ENCODE measurements at regions not wholly inside any gene's neighbourhood (a gene's known extent, or its start where the extent isn't known, plus 50 kb on each side); places are given as distances from the start of the nearest gene placed in this dataset.

- no peaks in the 10 kb centered on the region for H3K27me3 ChIP-seq (ENCODE audit: insufficient read depth, poor library complexity, severe bottlenecking)
- DNase-seq (ENCODE audit: low spot score) (no peak), ATAC-seq (ENCODE audit: low read depth) (no peak)
- no peak overlapping the region for H3K27ac ChIP-seq (ENCODE audit: poor library complexity, severe bottlenecking)
- H3K4me1 ChIP-seq (ENCODE audit: insufficient read depth, poor library complexity, severe bottlenecking): no peaks in the 10 kb centered on the region
- no peak for TF ChIP-seq CTCF (IDR thresholded peaks at IDR 0.05; ENCODE audit: poor library complexity, severe bottlenecking)
- H3K9me3 ChIP-seq (ENCODE audit: severe bottlenecking): no peaks in the 10 kb centered on the region
- no peak overlapping the region for H3K4me3 ChIP-seq (ENCODE audit: severe bottlenecking)
- H3K36me3 ChIP-seq (ENCODE audit: low read depth): no peaks in the 10 kb centered on the region
Observed at GRCh38 chr4:38489011-38489861, 174.8 kb upstream of the KLF3 start.

GRCh38 chr4:38489924-38490639 lies 173.9 kb upstream of the KLF3 start:
- H3K27ac ChIP-seq (ENCODE audit: poor library complexity, severe bottlenecking): no peak overlapping the region
- no peak for DNase-seq (ENCODE audit: low spot score)

GRCh38 chr4:38490753-38491446 lies 173.1 kb upstream of the KLF3 start:
- H3K4me3 ChIP-seq (ENCODE audit: severe bottlenecking): no peak overlapping the region

More at GRCh38 chr4:38489924-38490639, 173.9 kb upstream of the KLF3 start:
- no peaks in the 10 kb centered on the region for H3K9me3 ChIP-seq (ENCODE audit: severe bottlenecking)
- H3K4me3 ChIP-seq (ENCODE audit: severe bottlenecking): no peak overlapping the region
- no peaks in the 10 kb centered on the region for H3K27me3 ChIP-seq (ENCODE audit: insufficient read depth, poor library complexity, severe bottlenecking)
- peak; percentile 54; the same call in 2 of the 3 replicates for ATAC-seq (ENCODE audit: low read depth)
- no peak for TF ChIP-seq CTCF (IDR thresholded peaks at IDR 0.05; ENCODE audit: poor library complexity, severe bottlenecking)
- no peaks in the 10 kb centered on the region for H3K36me3 ChIP-seq (ENCODE audit: low read depth)
- no peaks in the 10 kb centered on the region for H3K4me1 ChIP-seq (ENCODE audit: insufficient read depth, poor library complexity, severe bottlenecking)

GRCh38 chr4:38491854-38492478 lies 172.0 kb upstream of the KLF3 start:
- H3K36me3 ChIP-seq (ENCODE audit: low read depth): no peaks in the 10 kb centered on the region; the same call in 1 of the 2 replicates
- no peak overlapping the region for H3K4me3 ChIP-seq (ENCODE audit: severe bottlenecking)
- H3K9me3 ChIP-seq (ENCODE audit: severe bottlenecking): no peaks in the 10 kb centered on the region
- H3K4me1 ChIP-seq (ENCODE audit: insufficient read depth, poor library complexity, severe bottlenecking): no peaks in the 10 kb centered on the region
- ATAC-seq (ENCODE audit: low read depth) (no peak), DNase-seq (ENCODE audit: low spot score) (no peak)
- H3K27me3 ChIP-seq (ENCODE audit: insufficient read depth, poor library complexity, severe bottlenecking): no peaks in the 10 kb centered on the region
- H3K27ac ChIP-seq (ENCODE audit: poor library complexity, severe bottlenecking): no peak overlapping the region
- TF ChIP-seq CTCF (IDR thresholded peaks at IDR 0.05; ENCODE audit: poor library complexity, severe bottlenecking): no peak

More at GRCh38 chr4:38490753-38491446, 173.1 kb upstream of the KLF3 start:
- DNase-seq (ENCODE audit: low spot score): no peak
- Histone ChIP-seq H3K9me3 (ENCODE audit: severe bottlenecking) (no peaks in the 10 kb centered on the region), H3K36me3 (ENCODE audit: low read depth) (no peaks in the 10 kb centered on the region), H3K27me3 (ENCODE audit: insufficient read depth, poor library complexity, severe bottlenecking) (no peaks in the 10 kb centered on the region), H3K27ac (ENCODE audit: poor library complexity, severe bottlenecking) (no peak overlapping the region), H3K4me1 (ENCODE audit: insufficient read depth, poor library complexity, severe bottlenecking) (no peaks in the 10 kb centered on the region)
- ATAC-seq (ENCODE audit: low read depth): no peak
- no peak for TF ChIP-seq CTCF (IDR thresholded peaks at IDR 0.05; ENCODE audit: poor library complexity, severe bottlenecking)

Data from RWPE2 (cell line).